HCT116 (cell line): ENCODE measurements at regions not wholly inside any gene's neighbourhood (a gene's known extent, or its start where the extent isn't known, plus 50 kb on each side); places are given as distances from the start of the nearest gene placed in this dataset.

Experiments used
- ATAC-seq: fragments of 200-7000 bp; cut with Tn5 transposase; 2 replicates; pipeline ENCODE4 v1.9.1; 2020; ENCODE audit warnings: mild to moderate bottlenecking, moderate library complexity
- BruUV-seq: library from RNA; stranded (reverse); fragments of 400-500 nt; replicated peaks from 2 replicates; lab custom pipeline; 2021; lab: Mats Ljungman, UMichigan
- CTCF ChIA-PET: fragments of 300-600 bp; sonication (Branson Sonifier 250); formaldehyde crosslinking; loops from one replicate; lab custom pipeline; 2021; ENCODE audit warnings: antibody characterized with exemption; lab: Charles Lee
- POLR2A ChIA-PET: fragments of 300-600, 350-600 bp; sonication (Branson Sonifier 250); formaldehyde crosslinking; loops from one replicate; lab custom pipeline; 2021; ENCODE audit warnings: antibody characterized with exemption; lab: Charles Lee
- RAD21 ChIA-PET, 2 experiments: fragments of 300-600 bp; sonication (Branson Sonifier 250); formaldehyde crosslinking; loops; one replicate each; lab custom pipeline; 2023; ENCODE audit warnings: low total read pairs in 2 of 2; ENCODE audit not compliant: uncharacterized antibody in 2 of 2, unreplicated experiment in 2 of 2, low non-redundant PET in 1 of 2; lab: Charles Lee
- DNase-seq: peaks from one replicate; pipeline ENCODE4 v3.0.0-alpha.2; 2010; ENCODE audit warnings: low read depth, low spot score
- H2AFZ ChIP-seq: fragments of 200-600 bp; shearing (Covaris generic), sonication (generic); 2 replicates; pipeline ENCODE4 v1.6.1; 2017; ENCODE audit warnings: low read depth, mixed run types, mixed read lengths, antibody characterized with exemption, low read length; ENCODE audit not compliant: poor library complexity, severe bottlenecking
- H3K27ac ChIP-seq: 2 replicates; pipeline ENCODE4 v1.5.1; 2012; ENCODE audit warnings: low read depth, low read length
- H3K27me3 ChIP-seq: fragments of 200-600 bp; sonication (generic); 2 replicates; pipeline ENCODE4 v1.6.1; 2016; ENCODE audit warnings: mixed run types, low read length, mixed read lengths; ENCODE audit not compliant: insufficient read depth
- H3K36me3 ChIP-seq, 2 experiments: fragments of 200-500 bp in 1 of 2; fragments of 200-600 bp in 1 of 2; sonication (Bioruptor generic) in 1 of 2; sonication (generic) in 1 of 2; 2 replicates each; pipeline versions ENCODE4 v1.5.1 to v1.6.1; 2014 to 2016; ENCODE audit warnings: low read length in 2 of 2, inconsistent platforms in 1 of 2, mixed read lengths in 1 of 2, mixed run types in 1 of 2; ENCODE audit not compliant: insufficient read depth in 2 of 2, control insufficient read depth in 1 of 2
- H3K4me1 ChIP-seq, 2 experiments: fragments of 200-600 bp in 1 of 2; sonication (generic) in 1 of 2; 2 replicates each; pipeline versions ENCODE4 v1.5.1 to v1.6.1; 2012 to 2017; ENCODE audit warnings: low read length in 2 of 2, inconsistent platforms in 1 of 2, mild to moderate bottlenecking in 1 of 2, mixed read lengths in 1 of 2, mixed run types in 1 of 2, moderate library complexity in 1 of 2; ENCODE audit not compliant: insufficient read depth in 2 of 2, control insufficient read depth in 1 of 2
- H3K4me2 ChIP-seq: fragments of 200-600 bp; sonication (generic); 2 replicates; pipeline ENCODE4 v1.6.1; 2017; ENCODE audit warnings: mixed run types, low read length, mixed read lengths
- H3K4me3 ChIP-seq, 2 experiments: fragments of 200-600 bp in 1 of 2; sonication (generic) in 1 of 2; replicated peaks in 1 of 2; 2 replicates each; pipeline ENCODE4 v1.5.1; 2011 to 2016; ENCODE audit warnings: low read length in 2 of 2, control low read depth in 1 of 2, low read depth in 1 of 2, mild to moderate bottlenecking in 1 of 2, mixed read lengths in 1 of 2, mixed run types in 1 of 2
- H3K79me2 ChIP-seq: fragments of 200-600 bp; sonication (generic); 2 replicates; pipeline ENCODE4 v1.6.1; 2017; ENCODE audit warnings: mild to moderate bottlenecking, mixed run types, low read length, moderate library complexity, mixed read lengths; ENCODE audit not compliant: insufficient read depth
- H3K9ac ChIP-seq: fragments of 200-600 bp; sonication (generic); 2 replicates; pipeline ENCODE4 v1.6.1; 2016; ENCODE audit warnings: low read length, mixed read lengths
- H3K9me2 ChIP-seq: fragments of 200-600 bp; sonication (generic), shearing (Covaris generic); 2 replicates; pipeline ENCODE4 v1.6.1; 2017; ENCODE audit warnings: mixed run types, mild to moderate bottlenecking, moderate library complexity; ENCODE audit not compliant: insufficient read depth
- H3K9me3 ChIP-seq, 2 experiments: fragments of 200-500 bp in 1 of 2; fragments of 200-600 bp in 1 of 2; sonication (Bioruptor generic) in 1 of 2; sonication (generic) in 1 of 2; 2 replicates each; pipeline ENCODE4 v1.6.1; 2014 to 2017; ENCODE audit warnings: low read length in 2 of 2, mixed read lengths in 2 of 2, inconsistent platforms in 1 of 2, low read depth in 1 of 2, mild to moderate bottlenecking in 1 of 2, mixed run types in 1 of 2, moderate library complexity in 1 of 2; ENCODE audit not compliant: control insufficient read depth in 1 of 2, insufficient read depth in 1 of 2
- H4K20me1 ChIP-seq: fragments of 200-600 bp; sonication (generic), shearing (Covaris generic); 2 replicates; pipeline ENCODE4 v1.6.1; 2017; ENCODE audit warnings: mixed run types, mild to moderate bottlenecking, moderate library complexity; ENCODE audit not compliant: insufficient read depth
- CBX3 ChIP-seq: IDR thresholded peaks from 2 replicates; pipeline ENCODE4 v1.6.1; 2012; ENCODE audit warnings: low read depth
- CEBPB ChIP-seq: IDR thresholded peaks from 2 replicates; pipeline ENCODE4 v1.6.1; 2012; ENCODE audit warnings: low read depth
- ELF1 ChIP-seq: IDR thresholded peaks from 2 replicates; pipeline ENCODE4 v1.6.1; 2012; ENCODE audit warnings: low read depth, borderline replicate concordance
- FOSL1 ChIP-seq: IDR thresholded peaks from 2 replicates; pipeline ENCODE4 v1.6.1; 2012; ENCODE audit warnings: low read depth
- RAD21 ChIP-seq: IDR thresholded peaks from 2 replicates; pipeline ENCODE4 v1.6.1; 2012; ENCODE audit warnings: low read depth, mild to moderate bottlenecking
- SIN3A ChIP-seq: IDR thresholded peaks from 2 replicates; pipeline ENCODE4 v1.6.1; 2012; ENCODE audit warnings: low read depth
- ZFX ChIP-seq: fragments of 450-650 bp; IDR thresholded peaks from 2 replicates; pipeline ENCODE4 v1.6.1; 2017
- ZNF274 ChIP-seq: fragments of 200-500 bp; sonication (Bioruptor generic); IDR thresholded peaks from 2 replicates; pipeline ENCODE4 v1.6.1; 2014; ENCODE audit warnings: mild to moderate bottlenecking, low read depth, low read length, inconsistent platforms
- intact Hi-C: fragments of 100-400 bp; cut with micrococcal nuclease; formaldehyde crosslinking; loops from 2 replicates; pipeline ENCODE4 v1.10.0; 2022
- TF ChIP-seq, protein P1 (sequence below): IDR thresholded peaks from 2 replicates; pipeline ENCODE4 v1.6.1; 2012; ENCODE audit warnings: low read depth
- TF ChIP-seq, protein P2 (sequence below), 3 experiments: fragments of 200-600 bp in 1 of 3; sonication (generic) in 1 of 3; IDR thresholded peaks in 2 of 3; conservative IDR thresholded peaks in 1 of 3; 2 replicates each; pipeline ENCODE4 v1.5.1; 2012 to 2017; ENCODE audit warnings: low read depth in 2 of 3, low read length in 2 of 3, antibody characterized with exemption in 1 of 3, borderline replicate concordance in 1 of 3, control low read depth in 1 of 3, mild to moderate bottlenecking in 1 of 3, mixed read lengths in 1 of 3, mixed run types in 1 of 3, moderate library complexity in 1 of 3; ENCODE audit not compliant: insufficient read depth in 1 of 3
- TF ChIP-seq, protein P3 (sequence below): IDR thresholded peaks from 2 replicates; pipeline ENCODE4 v1.6.1; 2012

DNA sequence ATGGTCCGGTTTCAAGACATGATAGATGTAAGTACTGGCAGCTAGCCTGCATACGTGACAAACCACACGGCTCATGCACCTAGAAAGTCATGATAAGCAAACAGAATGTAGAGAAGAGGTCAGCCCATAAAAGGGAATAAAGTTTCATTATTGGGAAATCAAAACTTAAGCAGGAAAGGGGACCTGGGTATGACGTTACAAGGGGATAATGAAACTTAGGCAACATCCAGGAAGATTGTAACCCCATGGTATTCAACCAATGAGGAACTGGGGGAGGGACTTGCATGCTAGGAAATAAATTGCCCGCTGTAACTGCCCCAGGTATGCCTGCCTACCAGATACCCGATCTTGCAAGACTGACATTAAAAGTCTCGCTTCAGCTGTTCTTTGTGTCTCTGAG, 1679.0 kb downstream of the SUCLG1 start:
- H2AFZ ChIP-seq: no peak overlapping the region
- POLR2A ChIA-PET: no interaction called here
- ATAC-seq: no peak

More for the DNA sequence above, 1679.0 kb downstream of the SUCLG1 start:
- Histone ChIP-seq H3K27me3 (no peaks in the 10 kb centered on the region), H3K4me3 (no peak overlapping the region), H4K20me1 (no peaks in the 10 kb centered on the region), H3K4me1 (no peaks in the 10 kb centered on the region), H3K36me3 (no peaks in the 10 kb centered on the region), H3K9me2 (no peaks in the 10 kb centered on the region), H3K79me2 (no peaks in the 10 kb centered on the region), H3K4me2 (no peak overlapping the region), H3K9me3 (no peaks in the 10 kb centered on the region), H3K27ac (no peak overlapping the region), H3K9ac (no peak overlapping the region)
- DNase-seq: no peak
- no TSS peak for BruUV-seq
- ChIA-PET RAD21 (no interaction called here), CTCF (no interaction called here)
- TF ChIP-seq RAD21 (no peak), CBX3 (no peak), CEBPB (no peak), ELF1 (no peak), ZFX (no peak), FOSL1 (no peak), ZNF274 (no peak), SIN3A (no peak)
- TF ChIP-seq, protein P1, sequence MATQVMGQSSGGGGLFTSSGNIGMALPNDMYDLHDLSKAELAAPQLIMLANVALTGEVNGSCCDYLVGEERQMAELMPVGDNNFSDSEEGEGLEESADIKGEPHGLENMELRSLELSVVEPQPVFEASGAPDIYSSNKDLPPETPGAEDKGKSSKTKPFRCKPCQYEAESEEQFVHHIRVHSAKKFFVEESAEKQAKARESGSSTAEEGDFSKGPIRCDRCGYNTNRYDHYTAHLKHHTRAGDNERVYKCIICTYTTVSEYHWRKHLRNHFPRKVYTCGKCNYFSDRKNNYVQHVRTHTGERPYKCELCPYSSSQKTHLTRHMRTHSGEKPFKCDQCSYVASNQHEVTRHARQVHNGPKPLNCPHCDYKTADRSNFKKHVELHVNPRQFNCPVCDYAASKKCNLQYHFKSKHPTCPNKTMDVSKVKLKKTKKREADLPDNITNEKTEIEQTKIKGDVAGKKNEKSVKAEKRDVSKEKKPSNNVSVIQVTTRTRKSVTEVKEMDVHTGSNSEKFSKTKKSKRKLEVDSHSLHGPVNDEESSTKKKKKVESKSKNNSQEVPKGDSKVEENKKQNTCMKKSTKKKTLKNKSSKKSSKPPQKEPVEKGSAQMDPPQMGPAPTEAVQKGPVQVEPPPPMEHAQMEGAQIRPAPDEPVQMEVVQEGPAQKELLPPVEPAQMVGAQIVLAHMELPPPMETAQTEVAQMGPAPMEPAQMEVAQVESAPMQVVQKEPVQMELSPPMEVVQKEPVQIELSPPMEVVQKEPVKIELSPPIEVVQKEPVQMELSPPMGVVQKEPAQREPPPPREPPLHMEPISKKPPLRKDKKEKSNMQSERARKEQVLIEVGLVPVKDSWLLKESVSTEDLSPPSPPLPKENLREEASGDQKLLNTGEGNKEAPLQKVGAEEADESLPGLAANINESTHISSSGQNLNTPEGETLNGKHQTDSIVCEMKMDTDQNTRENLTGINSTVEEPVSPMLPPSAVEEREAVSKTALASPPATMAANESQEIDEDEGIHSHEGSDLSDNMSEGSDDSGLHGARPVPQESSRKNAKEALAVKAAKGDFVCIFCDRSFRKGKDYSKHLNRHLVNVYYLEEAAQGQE: no peak
- TF ChIP-seq, protein P2, sequence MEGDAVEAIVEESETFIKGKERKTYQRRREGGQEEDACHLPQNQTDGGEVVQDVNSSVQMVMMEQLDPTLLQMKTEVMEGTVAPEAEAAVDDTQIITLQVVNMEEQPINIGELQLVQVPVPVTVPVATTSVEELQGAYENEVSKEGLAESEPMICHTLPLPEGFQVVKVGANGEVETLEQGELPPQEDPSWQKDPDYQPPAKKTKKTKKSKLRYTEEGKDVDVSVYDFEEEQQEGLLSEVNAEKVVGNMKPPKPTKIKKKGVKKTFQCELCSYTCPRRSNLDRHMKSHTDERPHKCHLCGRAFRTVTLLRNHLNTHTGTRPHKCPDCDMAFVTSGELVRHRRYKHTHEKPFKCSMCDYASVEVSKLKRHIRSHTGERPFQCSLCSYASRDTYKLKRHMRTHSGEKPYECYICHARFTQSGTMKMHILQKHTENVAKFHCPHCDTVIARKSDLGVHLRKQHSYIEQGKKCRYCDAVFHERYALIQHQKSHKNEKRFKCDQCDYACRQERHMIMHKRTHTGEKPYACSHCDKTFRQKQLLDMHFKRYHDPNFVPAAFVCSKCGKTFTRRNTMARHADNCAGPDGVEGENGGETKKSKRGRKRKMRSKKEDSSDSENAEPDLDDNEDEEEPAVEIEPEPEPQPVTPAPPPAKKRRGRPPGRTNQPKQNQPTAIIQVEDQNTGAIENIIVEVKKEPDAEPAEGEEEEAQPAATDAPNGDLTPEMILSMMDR (IDR thresholded peaks at IDR 0.05 in 2 of 3, conservative IDR thresholded peaks at IDR 0.05 in 1 of 3; ENCODE audit: borderline replicate concordance in 1 of 3, insufficient read depth in 1 of 3, low read depth in 2 of 3, low read length in 2 of 3): no peak
- TF ChIP-seq, protein P3, sequence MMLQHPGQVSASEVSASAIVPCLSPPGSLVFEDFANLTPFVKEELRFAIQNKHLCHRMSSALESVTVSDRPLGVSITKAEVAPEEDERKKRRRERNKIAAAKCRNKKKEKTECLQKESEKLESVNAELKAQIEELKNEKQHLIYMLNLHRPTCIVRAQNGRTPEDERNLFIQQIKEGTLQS: no peak
- intact Hi-C loops: no loop called here
